ENCODE measurements at regions not wholly inside any gene's neighbourhood (a gene's known extent, or its start where the extent isn't known, plus 50 kb on each side); places are given as distances from the start of the nearest gene placed in this dataset.

- Histone ChIP-seq H3K27ac (no peak overlapping the region), H3K9me3 (no peaks in the 10 kb centered on the region), H3K4me3 (no peak overlapping the region), H3K4me2 (no peak overlapping the region), H3K4me1 (no peaks in the 10 kb centered on the region)
- WGBS (ENCODE audit: missing lambda C conversion rate) = 9% methylated on average over 2 of the region's 2 CpGs
- TF ChIP-seq EHF (CRISPR knock-in tag; IDR thresholded peaks at IDR 0.05) (no peak), GATA3 (IDR thresholded peaks at IDR 0.05; ENCODE audit: borderline replicate concordance) (no peak), POLR2AphosphoS2 (conservative IDR thresholded peaks at IDR 0.05; ENCODE audit: low read length) (no peak), KDM1A (IDR thresholded peaks at IDR 0.05; ENCODE audit: low read depth) (no peak), HEYL (CRISPR knock-in tag; IDR thresholded peaks at IDR 0.05) (no peak), HOXA7 (CRISPR knock-in tag; IDR thresholded peaks at IDR 0.05) (no peak), E2F6 (IDR thresholded peaks at IDR 0.05; ENCODE audit: borderline replicate concordance, low read depth) (no peak), POLR2A (IDR thresholded peaks at IDR 0.05; ENCODE audit: low read length) (no peak), RNF2 (IDR thresholded peaks at IDR 0.05; ENCODE audit: borderline replicate concordance, low read depth) (no peak), RCOR1 (IDR thresholded peaks at IDR 0.05; ENCODE audit: low read depth, low read length) (no peak), SREBF2 (IDR thresholded peaks at IDR 0.05) (no peak), FOXS1 (CRISPR knock-in tag; IDR thresholded peaks at IDR 0.05) (no peak), SMC3 (IDR thresholded peaks at IDR 0.05) (no peak), NR3C1 (IDR thresholded peaks at IDR 0.05) (no peak), EHMT2 (IDR thresholded peaks at IDR 0.05; ENCODE audit: low read depth) (no peak), MAZ (IDR thresholded peaks at IDR 0.05; ENCODE audit: borderline replicate concordance, low read depth, low read length) (no peak)
- TF ChIP-seq, protein P1, sequence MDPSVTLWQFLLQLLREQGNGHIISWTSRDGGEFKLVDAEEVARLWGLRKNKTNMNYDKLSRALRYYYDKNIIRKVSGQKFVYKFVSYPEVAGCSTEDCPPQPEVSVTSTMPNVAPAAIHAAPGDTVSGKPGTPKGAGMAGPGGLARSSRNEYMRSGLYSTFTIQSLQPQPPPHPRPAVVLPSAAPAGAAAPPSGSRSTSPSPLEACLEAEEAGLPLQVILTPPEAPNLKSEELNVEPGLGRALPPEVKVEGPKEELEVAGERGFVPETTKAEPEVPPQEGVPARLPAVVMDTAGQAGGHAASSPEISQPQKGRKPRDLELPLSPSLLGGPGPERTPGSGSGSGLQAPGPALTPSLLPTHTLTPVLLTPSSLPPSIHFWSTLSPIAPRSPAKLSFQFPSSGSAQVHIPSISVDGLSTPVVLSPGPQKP (IDR thresholded peaks at IDR 0.05; ENCODE audit: low read depth, low read length) = no peak
- no peak for FAIRE-seq
- ChIA-PET CTCF (interaction anchor here (0.6 kb wide), 1 partner anchor 12 kb away, joined by 3 read pairs; no protein-coding TSS in a partner anchor), POLR2A (no interaction called here)
- no peak for ATAC-seq
- no peak for DNase-seq (ENCODE audit: low read depth in 1 of 2, low spot score in 1 of 2)
Measured at GRCh38 chr3:103644450-103644849, 1209.6 kb downstream of the ZPLD1 start.

DNA sequence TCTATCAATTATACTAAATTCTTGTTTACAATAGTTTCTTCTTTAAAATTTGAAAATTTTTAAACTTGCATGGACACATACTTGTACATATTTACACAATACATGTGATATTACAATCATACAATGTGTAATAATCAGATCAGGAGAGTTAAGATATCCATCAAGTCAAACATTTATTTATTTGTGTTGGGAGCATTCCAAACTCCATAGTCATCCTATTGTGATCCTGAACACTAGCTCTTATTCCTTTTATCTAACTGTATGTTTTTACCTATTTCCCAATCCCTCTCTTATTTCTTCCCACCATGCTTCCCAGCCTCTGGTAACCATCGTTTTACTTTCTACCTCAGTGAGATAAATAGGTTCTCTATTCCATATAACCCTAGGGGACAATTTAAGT, 1219.2 kb downstream of the ZPLD1 start:
- 4% methylated on average over 1 of the region's 1 CpG for WGBS (ENCODE audit: missing lambda C conversion rate)

GRCh38 chr3:103657756-103658155, 1222.9 kb downstream of the ZPLD1 start:
- DNase-seq (ENCODE audit: low read depth in 1 of 2, low spot score in 1 of 2) = no peak
- Histone ChIP-seq H3K4me3 (no peak overlapping the region), H3K9me3 (no peaks in the 10 kb centered on the region), H3K27ac (no peak overlapping the region), H3K4me1 (no peaks in the 10 kb centered on the region), H3K4me2 (no peak overlapping the region)
- FAIRE-seq = no peak
- ATAC-seq = no peak
- 6% methylated on average over 8 of the region's 8 CpGs for WGBS (ENCODE audit: missing lambda C conversion rate)
- ChIA-PET POLR2A (no interaction called here), CTCF (no interaction called here)
- TF ChIP-seq HOXB5 (CRISPR knock-in tag; IDR thresholded peaks at IDR 0.05) (no peak), POLR2AphosphoS2 (conservative IDR thresholded peaks at IDR 0.05; ENCODE audit: low read length) (no peak), CBX2 (IDR thresholded peaks at IDR 0.05; ENCODE audit: borderline replicate concordance, low read depth) (no peak), CBX8 (IDR thresholded peaks at IDR 0.05) (no peak), NPAS2 (CRISPR knock-in tag; IDR thresholded peaks at IDR 0.05; ENCODE audit: borderline replicate concordance) (no peak), HEYL (CRISPR knock-in tag; IDR thresholded peaks at IDR 0.05) (no peak), BHLHE40 (IDR thresholded peaks at IDR 0.05; ENCODE audit: low read depth, low read length) (no peak), RFX5 (IDR thresholded peaks at IDR 0.05) (no peak), MAZ (IDR thresholded peaks at IDR 0.05; ENCODE audit: borderline replicate concordance, low read depth, low read length) (no peak), ZFP36 (IDR thresholded peaks at IDR 0.05; ENCODE audit: borderline replicate concordance, partially characterized antibody) (no peak), MYC (IDR thresholded peaks at IDR 0.05; ENCODE audit: borderline replicate concordance, low read length) (no peak), RNF2 (IDR thresholded peaks at IDR 0.05; ENCODE audit: borderline replicate concordance, low read depth) (no peak)
- TF ChIP-seq, protein P1 (IDR thresholded peaks at IDR 0.05; ENCODE audit: low read depth, low read length) = no peak
- TF ChIP-seq, protein P2, sequence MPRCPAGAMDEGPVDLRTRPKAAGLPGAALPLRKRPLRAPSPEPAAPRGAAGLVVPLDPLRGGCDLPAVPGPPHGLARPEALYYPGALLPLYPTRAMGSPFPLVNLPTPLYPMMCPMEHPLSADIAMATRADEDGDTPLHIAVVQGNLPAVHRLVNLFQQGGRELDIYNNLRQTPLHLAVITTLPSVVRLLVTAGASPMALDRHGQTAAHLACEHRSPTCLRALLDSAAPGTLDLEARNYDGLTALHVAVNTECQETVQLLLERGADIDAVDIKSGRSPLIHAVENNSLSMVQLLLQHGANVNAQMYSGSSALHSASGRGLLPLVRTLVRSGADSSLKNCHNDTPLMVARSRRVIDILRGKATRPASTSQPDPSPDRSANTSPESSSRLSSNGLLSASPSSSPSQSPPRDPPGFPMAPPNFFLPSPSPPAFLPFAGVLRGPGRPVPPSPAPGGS (IDR thresholded peaks at IDR 0.05) = no peak

More for the DNA sequence above, 1219.2 kb downstream of the ZPLD1 start:
- CTCF ChIA-PET = no interaction called here
- no peak for TF ChIP-seq KDM1A (IDR thresholded peaks at IDR 0.05; ENCODE audit: low read depth)
- no peak for TF ChIP-seq HOXA7 (CRISPR knock-in tag; IDR thresholded peaks at IDR 0.05)
- no peak for TF ChIP-seq EP300 (IDR thresholded peaks at IDR 0.05)
- Histone ChIP-seq H3K9me3 (no peaks in the 10 kb centered on the region), H3K4me3 (no peak overlapping the region), H3K27ac (no peak overlapping the region), H3K4me1 (no peaks in the 10 kb centered on the region), H3K4me2 (no peak overlapping the region)
- ATAC-seq (no peak), FAIRE-seq (no peak), DNase-seq (ENCODE audit: low read depth in 1 of 2, low spot score in 1 of 2) (no peak)
- POLR2A ChIA-PET = no interaction called here

Data from A549 (cell line).